ENCODE measurements at regions not wholly inside any gene's neighbourhood (a gene's known extent, or its start where the extent isn't known, plus 50 kb on each side); places are given as distances from the start of the nearest gene placed in this dataset.

DNA sequence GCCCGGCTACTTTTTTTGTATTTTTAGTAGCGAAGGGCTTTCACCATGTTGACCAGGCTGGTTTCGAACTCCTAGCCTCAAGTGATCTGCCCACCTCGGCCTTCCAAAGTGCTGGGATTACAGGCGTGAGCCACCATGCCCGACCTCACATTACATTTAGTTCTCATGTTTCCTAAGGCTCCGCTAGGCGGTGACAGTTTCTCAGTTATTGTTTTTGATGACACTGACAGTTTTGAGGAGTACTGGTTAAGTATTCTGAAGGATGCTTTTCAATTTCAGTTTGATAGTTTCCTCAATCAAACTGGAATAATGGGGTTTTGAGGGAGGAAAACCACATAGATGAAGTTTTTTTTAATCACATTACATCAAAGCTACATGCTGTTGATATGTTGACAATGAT, 1028.5 kb downstream of the CDH8 start:
- H3K4me1 Mint-ChIP-seq, result no peaks in the 10 kb centered on the region

DNA sequence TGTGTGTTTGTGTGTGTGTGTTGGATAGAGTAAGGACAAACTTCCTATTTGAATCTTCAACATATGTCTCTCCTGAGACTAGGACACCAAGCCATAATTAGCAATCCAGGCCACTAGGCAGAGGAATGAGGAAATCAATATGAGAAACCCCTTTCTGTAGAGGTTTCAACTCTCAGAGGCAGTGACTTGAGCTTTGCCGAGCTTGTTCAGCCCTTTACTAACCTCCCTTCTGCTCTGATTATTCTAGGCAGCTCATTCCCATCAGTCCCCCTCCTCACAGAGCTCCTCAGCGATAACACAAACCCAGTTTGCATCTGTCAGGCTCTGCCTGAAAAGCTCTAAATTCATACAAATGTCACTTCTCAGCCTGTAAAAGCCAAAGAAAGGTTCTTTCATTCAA, 1030.3 kb downstream of the CDH8 start:
- Mint-ChIP-seq H3K4me3 (no peak overlapping the region), H3K4me1 (no peaks in the 10 kb centered on the region), H3K27me3 (ENCODE audit: low read depth) (no peaks in the 10 kb centered on the region), H3K9me3 (no peaks in the 10 kb centered on the region), H3K27ac (no peak overlapping the region), H3K36me3 (ENCODE audit: low read depth) (no peaks in the 10 kb centered on the region)
- TF ChIP-seq, protein P1, sequence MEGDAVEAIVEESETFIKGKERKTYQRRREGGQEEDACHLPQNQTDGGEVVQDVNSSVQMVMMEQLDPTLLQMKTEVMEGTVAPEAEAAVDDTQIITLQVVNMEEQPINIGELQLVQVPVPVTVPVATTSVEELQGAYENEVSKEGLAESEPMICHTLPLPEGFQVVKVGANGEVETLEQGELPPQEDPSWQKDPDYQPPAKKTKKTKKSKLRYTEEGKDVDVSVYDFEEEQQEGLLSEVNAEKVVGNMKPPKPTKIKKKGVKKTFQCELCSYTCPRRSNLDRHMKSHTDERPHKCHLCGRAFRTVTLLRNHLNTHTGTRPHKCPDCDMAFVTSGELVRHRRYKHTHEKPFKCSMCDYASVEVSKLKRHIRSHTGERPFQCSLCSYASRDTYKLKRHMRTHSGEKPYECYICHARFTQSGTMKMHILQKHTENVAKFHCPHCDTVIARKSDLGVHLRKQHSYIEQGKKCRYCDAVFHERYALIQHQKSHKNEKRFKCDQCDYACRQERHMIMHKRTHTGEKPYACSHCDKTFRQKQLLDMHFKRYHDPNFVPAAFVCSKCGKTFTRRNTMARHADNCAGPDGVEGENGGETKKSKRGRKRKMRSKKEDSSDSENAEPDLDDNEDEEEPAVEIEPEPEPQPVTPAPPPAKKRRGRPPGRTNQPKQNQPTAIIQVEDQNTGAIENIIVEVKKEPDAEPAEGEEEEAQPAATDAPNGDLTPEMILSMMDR (IDR thresholded peaks at IDR 0.05; ENCODE audit: unreplicated experiment in 3 of 3), result no peak

More for the DNA sequence above, 1028.5 kb downstream of the CDH8 start:
- H3K27ac Mint-ChIP-seq, result no peak overlapping the region
- H3K27me3 Mint-ChIP-seq (ENCODE audit: low read depth), result no peaks in the 10 kb centered on the region
- H3K4me3 Mint-ChIP-seq, result no peak overlapping the region
- TF ChIP-seq, protein P1 (IDR thresholded peaks at IDR 0.05; ENCODE audit: unreplicated experiment in 3 of 3), result no peak
- H3K9me3 Mint-ChIP-seq, result no peaks in the 10 kb centered on the region
- H3K36me3 Mint-ChIP-seq (ENCODE audit: low read depth), result no peaks in the 10 kb centered on the region

DNA sequence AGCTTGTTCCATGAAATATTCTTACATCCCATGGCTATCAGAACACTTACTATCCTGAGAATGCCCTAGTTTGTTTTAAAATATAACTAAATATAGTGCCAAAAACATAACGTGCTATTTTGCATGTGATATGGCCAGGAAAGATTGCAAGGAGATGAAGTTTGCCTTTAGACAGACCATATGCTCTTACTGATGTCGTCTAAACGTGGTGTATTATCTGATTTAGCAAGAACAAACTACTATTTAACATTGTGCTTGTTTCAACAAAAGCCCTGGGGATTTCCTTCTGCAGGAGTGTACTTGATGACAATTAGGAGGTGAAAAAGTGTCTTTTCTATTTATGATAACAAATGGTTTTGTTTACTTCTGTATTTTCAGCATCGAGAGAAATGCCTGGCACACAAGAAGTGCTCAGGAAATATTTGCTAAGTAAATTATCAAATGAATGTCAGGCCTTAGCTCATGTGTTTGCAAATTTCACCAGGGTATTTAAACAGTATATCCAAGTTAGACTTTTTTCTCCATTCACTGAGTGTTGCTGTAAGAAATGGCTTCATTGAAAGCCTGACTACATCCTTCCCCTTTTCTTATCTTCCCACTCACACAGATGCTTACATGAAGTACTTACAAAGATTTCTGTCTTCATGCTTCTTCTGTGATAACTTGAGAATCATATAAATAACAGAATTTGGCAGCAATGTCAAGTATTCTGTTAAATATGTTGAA, 1033.6 kb downstream of the CDH8 start:
- Mint-ChIP-seq H3K27ac (no peak overlapping the region), H3K4me3 (no peak overlapping the region), H3K27me3 (ENCODE audit: low read depth) (no peaks in the 10 kb centered on the region), H3K4me1 (no peaks in the 10 kb centered on the region), H3K9me3 (no peaks in the 10 kb centered on the region), H3K36me3 (ENCODE audit: low read depth) (no peaks in the 10 kb centered on the region)
- TF ChIP-seq, protein P1 (IDR thresholded peaks at IDR 0.05; ENCODE audit: unreplicated experiment in 3 of 3), result no peak

GRCh38 chr16:60991886-60992285, 1044.4 kb downstream of the CDH8 start:
- no peaks in the 10 kb centered on the region for H3K27me3 Mint-ChIP-seq (ENCODE audit: low read depth)

DNA sequence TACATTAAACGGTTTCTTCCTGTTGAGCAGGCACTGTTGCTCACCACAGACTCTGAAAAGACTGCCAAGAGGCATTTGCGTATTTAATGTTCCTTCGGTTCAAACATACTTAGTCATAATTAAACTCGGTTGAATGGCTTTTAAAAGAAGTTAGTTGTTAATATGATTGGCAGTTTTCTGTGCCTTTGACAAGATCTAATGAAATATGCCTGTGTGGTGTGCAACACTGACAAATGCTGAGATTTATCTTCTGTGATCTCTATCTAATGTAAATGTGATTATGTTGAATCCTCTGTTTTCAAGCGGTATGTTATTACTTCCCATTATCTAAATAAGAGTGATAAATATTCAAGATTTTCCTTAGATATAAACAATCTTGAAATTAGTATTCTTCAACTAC, 1046.6 kb downstream of the CDH8 start:
- Mint-ChIP-seq H3K27me3 (ENCODE audit: low read depth) (no peaks in the 10 kb centered on the region), H3K9me3 (no peaks in the 10 kb centered on the region), H3K27ac (no peak overlapping the region), H3K4me3 (no peak overlapping the region), H3K36me3 (ENCODE audit: low read depth) (no peaks in the 10 kb centered on the region), H3K4me1 (no peaks in the 10 kb centered on the region)
- TF ChIP-seq, protein P1 (IDR thresholded peaks at IDR 0.05; ENCODE audit: unreplicated experiment in 3 of 3), result no peak

More at GRCh38 chr16:60991886-60992285, 1044.4 kb downstream of the CDH8 start:
- Mint-ChIP-seq H3K9me3 (no peaks in the 10 kb centered on the region), H3K4me3 (no peak overlapping the region), H3K4me1 (no peaks in the 10 kb centered on the region), H3K36me3 (ENCODE audit: low read depth) (no peaks in the 10 kb centered on the region), H3K27ac (no peak overlapping the region)
- TF ChIP-seq, protein P1 (IDR thresholded peaks at IDR 0.05; ENCODE audit: unreplicated experiment in 3 of 3), result no peak

DNA sequence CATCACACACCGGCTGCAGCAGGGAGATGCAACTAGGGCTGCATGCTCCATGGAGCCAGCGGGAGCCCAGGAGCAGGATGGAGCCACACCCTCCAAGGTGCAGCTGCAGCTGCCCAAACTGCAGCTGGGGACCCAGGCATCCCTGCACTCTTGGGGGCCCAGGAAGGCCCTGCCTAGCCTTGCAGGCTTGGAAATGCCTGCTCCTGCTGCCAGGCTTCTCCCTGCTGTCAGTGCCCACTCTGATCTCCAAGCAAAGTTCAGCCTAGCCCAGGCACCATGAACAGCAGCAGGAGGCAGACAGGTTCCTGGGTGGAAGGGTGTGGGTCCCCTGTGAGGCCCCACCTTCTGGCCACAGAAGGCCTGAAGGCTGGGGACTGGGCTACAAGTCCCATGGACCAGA, 1057.1 kb downstream of the CDH8 start:
- Mint-ChIP-seq H3K4me3 (no peak overlapping the region), H3K27ac (no peak overlapping the region), H3K36me3 (ENCODE audit: low read depth) (no peaks in the 10 kb centered on the region), H3K27me3 (ENCODE audit: low read depth) (no peaks in the 10 kb centered on the region), H3K9me3 (no peaks in the 10 kb centered on the region), H3K4me1 (no peaks in the 10 kb centered on the region)
- TF ChIP-seq, protein P1 (IDR thresholded peaks at IDR 0.05; ENCODE audit: unreplicated experiment in 3 of 3), result no peak

Measured in nephron (organoid).